ENCODE measurements at regions not wholly inside any gene's neighbourhood (a gene's known extent, or its start where the extent isn't known, plus 50 kb on each side); places are given as distances from the start of the nearest gene placed in this dataset.

GRCh38 chr2:831622-832021 is 119.0 kb upstream of the SNTG2 start:
- no peaks in the 10 kb centered on the region for H3K4me1 ChIP-seq (ENCODE audit: control insufficient read depth in 1 of 2, insufficient read depth in 2 of 2, low read depth in 1 of 2, low read length in 1 of 2)
- 0 out of 2 replicates have a peak, but pooled peaks cover 5% of the 10 kb centered on the region for H3K9me3 ChIP-seq
- ChIA-PET POLR2A (no interaction called here), CTCF (interaction anchor here (0.8 kb wide), 1 partner anchor 719 kb away, joined by 3 read pairs; no protein-coding TSS in a partner anchor)
- TF ChIP-seq GATA2 (CRISPR knock-in tag; IDR thresholded peaks at IDR 0.05) (no peak), RFX5 (IDR thresholded peaks at IDR 0.05; ENCODE audit: low read length) (no peak), YY1 (IDR thresholded peaks at IDR 0.05; ENCODE audit: low read depth) (no peak), FOXM1 (IDR thresholded peaks at IDR 0.05; ENCODE audit: low read depth) (no peak), USF2 (IDR thresholded peaks at IDR 0.05; ENCODE audit: borderline replicate concordance, low read depth, low read length) (no peak), TCF12 (IDR thresholded peaks at IDR 0.05) (no peak), JUND (IDR thresholded peaks at IDR 0.05) (no peak), NFIC (IDR thresholded peaks at IDR 0.05; ENCODE audit: borderline replicate concordance) (no peak)
- H3K4me2 ChIP-seq, result no peak overlapping the region
- no peaks in the 10 kb centered on the region for H3K79me2 ChIP-seq (ENCODE audit: insufficient read depth)
- H3K27ac ChIP-seq (ENCODE audit: low read depth in 2 of 2, low read length in 1 of 2), result no peak overlapping the region
- WGBS (ENCODE audit: low lambda C conversion rate), result 36% methylated on average over 5 of the region's 5 CpGs
- H3F3A ChIP-seq (replicated peaks; ENCODE audit: insufficient read depth), result no peaks in the 10 kb centered on the region
- H2AFZ ChIP-seq (ENCODE audit: low read depth), result no peak overlapping the region
- no peaks in the 10 kb centered on the region for H4K20me1 ChIP-seq (ENCODE audit: insufficient read depth)
- no peak overlapping the region for H3K9ac ChIP-seq
- DNase-seq, result no peak
- H3K9me2 ChIP-seq, result no peaks in the 10 kb centered on the region
- H3K27me3 ChIP-seq (ENCODE audit: insufficient read depth), result no peaks in the 10 kb centered on the region
- no peak overlapping the region for H3K4me3 ChIP-seq (ENCODE audit: low read depth in 2 of 2, low read length in 1 of 2)
- no peaks in the 10 kb centered on the region for H3K36me3 ChIP-seq (replicated peaks in 1 of 2; ENCODE audit: control insufficient read depth in 1 of 2, insufficient read depth in 2 of 2, low read length in 1 of 2)

GRCh38 chr2:831225-831536 is 119.5 kb upstream of the SNTG2 start:
- Histone ChIP-seq H3K27ac (ENCODE audit: low read depth in 2 of 2, low read length in 1 of 2) (no peak overlapping the region), H3K27me3 (ENCODE audit: insufficient read depth) (no peaks in the 10 kb centered on the region), H3K9me3 (0 out of 2 replicates have a peak, but pooled peaks cover 5% of the 10 kb centered on the region), H3K4me1 (ENCODE audit: control insufficient read depth in 1 of 2, insufficient read depth in 2 of 2, low read depth in 1 of 2, low read length in 1 of 2) (no peaks in the 10 kb centered on the region), H3K36me3 (replicated peaks in 1 of 2; ENCODE audit: control insufficient read depth in 1 of 2, insufficient read depth in 2 of 2, low read length in 1 of 2) (no peaks in the 10 kb centered on the region), H3K4me2 (no peak overlapping the region), H3F3A (replicated peaks; ENCODE audit: insufficient read depth) (no peaks in the 10 kb centered on the region), H2AFZ (ENCODE audit: low read depth) (no peak overlapping the region), H3K4me3 (ENCODE audit: low read depth in 2 of 2, low read length in 1 of 2) (no peak overlapping the region), H3K79me2 (ENCODE audit: insufficient read depth) (no peaks in the 10 kb centered on the region), H3K9ac (no peak overlapping the region), H3K9me2 (no peaks in the 10 kb centered on the region), H4K20me1 (ENCODE audit: insufficient read depth) (no peaks in the 10 kb centered on the region)
- 45% methylated on average over 8 of the region's 8 CpGs for WGBS (ENCODE audit: low lambda C conversion rate)
- POLR2A ChIA-PET, result no interaction called here
- CTCF ChIA-PET, result interaction anchor here (0.8 to 1.0 kb wide), 2 partner anchors 27 to 720 kb away, joined by 3 read pairs; no protein-coding TSS in a partner anchor
- DNase-seq, result no peak
- TF ChIP-seq CTCF (IDR thresholded peaks at IDR 0.05) (no peak), MAX (IDR thresholded peaks at IDR 0.05; ENCODE audit: low read depth) (no peak), TEAD4 (IDR thresholded peaks at IDR 0.05; ENCODE audit: borderline replicate concordance, insufficient read depth) (no peak), POLR2AphosphoS5 (IDR thresholded peaks at IDR 0.05; ENCODE audit: low read depth, low read length) (no peak), TAF1 (IDR thresholded peaks at IDR 0.05; ENCODE audit: borderline replicate concordance, low read depth, low read length) (no peak), MXI1 (IDR thresholded peaks at IDR 0.05; ENCODE audit: low read depth, low read length) (no peak), SIN3A (IDR thresholded peaks at IDR 0.05; ENCODE audit: borderline replicate concordance, low read depth, low read length) (no peak), FOXM1 (IDR thresholded peaks at IDR 0.05; ENCODE audit: low read depth) (no peak)
